K562 (cell line): ENCODE measurements at regions not wholly inside any gene's neighbourhood (a gene's known extent, or its start where the extent isn't known, plus 50 kb on each side); places are given as distances from the start of the nearest gene placed in this dataset.

Experiments
- COPS2 ChIP-seq: fragments of 450-650 bp; conservative IDR thresholded peaks from 2 replicates; pipeline ENCODE4 v1.6.1; 2016; ENCODE audit warnings: mild to moderate bottlenecking, moderate library complexity
- DDX20 ChIP-seq: fragments of 450-650 bp; IDR thresholded peaks from 2 replicates; pipeline ENCODE4 v1.6.1; 2016; ENCODE audit warnings: missing genetic modification characterization, low read depth, mild to moderate bottlenecking, missing compliant biosample characterization, moderate library complexity
- KLF13 ChIP-seq: fragments of 450-650 bp; IDR thresholded peaks from 2 replicates; pipeline ENCODE4 v1.6.1; 2016; ENCODE audit warnings: missing genetic modification characterization, low read depth, mild to moderate bottlenecking, missing compliant biosample characterization, moderate library complexity, borderline replicate concordance
- TF ChIP-seq, protein P1 (sequence below): fragments of 450-650 bp; IDR thresholded peaks from 2 replicates; pipeline ENCODE4 v1.6.1; 2016; ENCODE audit warnings: mild to moderate bottlenecking, moderate library complexity
- TF ChIP-seq, protein P2 (sequence below): fragments of 450-650 bp; IDR thresholded peaks from 2 replicates; pipeline ENCODE4 v1.7.1; 2018; ENCODE audit warnings: mild to moderate bottlenecking, low read depth; ENCODE audit not compliant: partially characterized antibody
- TF ChIP-seq, protein P3 (sequence below): fragments of 450-650 bp; IDR thresholded peaks from 2 replicates; pipeline ENCODE4 v1.6.1; 2016; ENCODE audit warnings: missing biosample characterization, missing genetic modification characterization
- TF ChIP-seq, protein P4 (sequence below): conservative IDR thresholded peaks from 2 replicates; pipeline ENCODE4 v1.6.1; 2011; ENCODE audit warnings: low read depth, mild to moderate bottlenecking, low read length; ENCODE audit not compliant: control insufficient read depth
- TF ChIP-seq, protein P5 (sequence below): fragments of 250-450 bp; sonication (Bioruptor Pico); IDR thresholded peaks from 2 replicates; pipeline ENCODE4 v1.8.0; 2021; ENCODE audit warnings: mild to moderate bottlenecking, moderate library complexity

DNA sequence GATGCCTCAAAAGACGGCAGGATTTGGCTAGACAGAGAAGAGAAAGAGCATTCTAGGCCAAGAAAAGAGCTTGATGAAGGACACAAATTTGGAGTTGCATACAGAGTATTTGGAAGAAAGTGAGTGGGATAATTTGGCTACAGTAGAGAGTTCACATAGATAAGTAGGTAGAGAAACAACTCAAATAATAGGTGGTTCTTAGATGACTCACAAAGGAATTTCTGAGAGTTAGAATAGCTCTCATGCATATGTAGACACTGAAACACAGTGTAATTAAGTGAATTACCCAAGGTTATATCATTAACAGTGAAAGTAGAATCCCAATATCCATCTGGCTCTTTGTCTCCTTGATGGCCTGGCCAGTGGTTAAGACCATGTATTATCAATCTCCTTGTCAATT lies 228.6 kb upstream of the DDI1 start (continued):
- TF ChIP-seq, protein P1, sequence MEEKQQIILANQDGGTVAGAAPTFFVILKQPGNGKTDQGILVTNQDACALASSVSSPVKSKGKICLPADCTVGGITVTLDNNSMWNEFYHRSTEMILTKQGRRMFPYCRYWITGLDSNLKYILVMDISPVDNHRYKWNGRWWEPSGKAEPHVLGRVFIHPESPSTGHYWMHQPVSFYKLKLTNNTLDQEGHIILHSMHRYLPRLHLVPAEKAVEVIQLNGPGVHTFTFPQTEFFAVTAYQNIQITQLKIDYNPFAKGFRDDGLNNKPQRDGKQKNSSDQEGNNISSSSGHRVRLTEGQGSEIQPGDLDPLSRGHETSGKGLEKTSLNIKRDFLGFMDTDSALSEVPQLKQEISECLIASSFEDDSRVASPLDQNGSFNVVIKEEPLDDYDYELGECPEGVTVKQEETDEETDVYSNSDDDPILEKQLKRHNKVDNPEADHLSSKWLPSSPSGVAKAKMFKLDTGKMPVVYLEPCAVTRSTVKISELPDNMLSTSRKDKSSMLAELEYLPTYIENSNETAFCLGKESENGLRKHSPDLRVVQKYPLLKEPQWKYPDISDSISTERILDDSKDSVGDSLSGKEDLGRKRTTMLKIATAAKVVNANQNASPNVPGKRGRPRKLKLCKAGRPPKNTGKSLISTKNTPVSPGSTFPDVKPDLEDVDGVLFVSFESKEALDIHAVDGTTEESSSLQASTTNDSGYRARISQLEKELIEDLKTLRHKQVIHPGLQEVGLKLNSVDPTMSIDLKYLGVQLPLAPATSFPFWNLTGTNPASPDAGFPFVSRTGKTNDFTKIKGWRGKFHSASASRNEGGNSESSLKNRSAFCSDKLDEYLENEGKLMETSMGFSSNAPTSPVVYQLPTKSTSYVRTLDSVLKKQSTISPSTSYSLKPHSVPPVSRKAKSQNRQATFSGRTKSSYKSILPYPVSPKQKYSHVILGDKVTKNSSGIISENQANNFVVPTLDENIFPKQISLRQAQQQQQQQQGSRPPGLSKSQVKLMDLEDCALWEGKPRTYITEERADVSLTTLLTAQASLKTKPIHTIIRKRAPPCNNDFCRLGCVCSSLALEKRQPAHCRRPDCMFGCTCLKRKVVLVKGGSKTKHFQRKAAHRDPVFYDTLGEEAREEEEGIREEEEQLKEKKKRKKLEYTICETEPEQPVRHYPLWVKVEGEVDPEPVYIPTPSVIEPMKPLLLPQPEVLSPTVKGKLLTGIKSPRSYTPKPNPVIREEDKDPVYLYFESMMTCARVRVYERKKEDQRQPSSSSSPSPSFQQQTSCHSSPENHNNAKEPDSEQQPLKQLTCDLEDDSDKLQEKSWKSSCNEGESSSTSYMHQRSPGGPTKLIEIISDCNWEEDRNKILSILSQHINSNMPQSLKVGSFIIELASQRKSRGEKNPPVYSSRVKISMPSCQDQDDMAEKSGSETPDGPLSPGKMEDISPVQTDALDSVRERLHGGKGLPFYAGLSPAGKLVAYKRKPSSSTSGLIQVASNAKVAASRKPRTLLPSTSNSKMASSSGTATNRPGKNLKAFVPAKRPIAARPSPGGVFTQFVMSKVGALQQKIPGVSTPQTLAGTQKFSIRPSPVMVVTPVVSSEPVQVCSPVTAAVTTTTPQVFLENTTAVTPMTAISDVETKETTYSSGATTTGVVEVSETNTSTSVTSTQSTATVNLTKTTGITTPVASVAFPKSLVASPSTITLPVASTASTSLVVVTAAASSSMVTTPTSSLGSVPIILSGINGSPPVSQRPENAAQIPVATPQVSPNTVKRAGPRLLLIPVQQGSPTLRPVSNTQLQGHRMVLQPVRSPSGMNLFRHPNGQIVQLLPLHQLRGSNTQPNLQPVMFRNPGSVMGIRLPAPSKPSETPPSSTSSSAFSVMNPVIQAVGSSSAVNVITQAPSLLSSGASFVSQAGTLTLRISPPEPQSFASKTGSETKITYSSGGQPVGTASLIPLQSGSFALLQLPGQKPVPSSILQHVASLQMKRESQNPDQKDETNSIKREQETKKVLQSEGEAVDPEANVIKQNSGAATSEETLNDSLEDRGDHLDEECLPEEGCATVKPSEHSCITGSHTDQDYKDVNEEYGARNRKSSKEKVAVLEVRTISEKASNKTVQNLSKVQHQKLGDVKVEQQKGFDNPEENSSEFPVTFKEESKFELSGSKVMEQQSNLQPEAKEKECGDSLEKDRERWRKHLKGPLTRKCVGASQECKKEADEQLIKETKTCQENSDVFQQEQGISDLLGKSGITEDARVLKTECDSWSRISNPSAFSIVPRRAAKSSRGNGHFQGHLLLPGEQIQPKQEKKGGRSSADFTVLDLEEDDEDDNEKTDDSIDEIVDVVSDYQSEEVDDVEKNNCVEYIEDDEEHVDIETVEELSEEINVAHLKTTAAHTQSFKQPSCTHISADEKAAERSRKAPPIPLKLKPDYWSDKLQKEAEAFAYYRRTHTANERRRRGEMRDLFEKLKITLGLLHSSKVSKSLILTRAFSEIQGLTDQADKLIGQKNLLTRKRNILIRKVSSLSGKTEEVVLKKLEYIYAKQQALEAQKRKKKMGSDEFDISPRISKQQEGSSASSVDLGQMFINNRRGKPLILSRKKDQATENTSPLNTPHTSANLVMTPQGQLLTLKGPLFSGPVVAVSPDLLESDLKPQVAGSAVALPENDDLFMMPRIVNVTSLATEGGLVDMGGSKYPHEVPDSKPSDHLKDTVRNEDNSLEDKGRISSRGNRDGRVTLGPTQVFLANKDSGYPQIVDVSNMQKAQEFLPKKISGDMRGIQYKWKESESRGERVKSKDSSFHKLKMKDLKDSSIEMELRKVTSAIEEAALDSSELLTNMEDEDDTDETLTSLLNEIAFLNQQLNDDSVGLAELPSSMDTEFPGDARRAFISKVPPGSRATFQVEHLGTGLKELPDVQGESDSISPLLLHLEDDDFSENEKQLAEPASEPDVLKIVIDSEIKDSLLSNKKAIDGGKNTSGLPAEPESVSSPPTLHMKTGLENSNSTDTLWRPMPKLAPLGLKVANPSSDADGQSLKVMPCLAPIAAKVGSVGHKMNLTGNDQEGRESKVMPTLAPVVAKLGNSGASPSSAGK = no peak
- TF ChIP-seq DDX20 (tag) (no peak), COPS2 (no peak), KLF13 (tag) (no peak)
- TF ChIP-seq, protein P2, sequence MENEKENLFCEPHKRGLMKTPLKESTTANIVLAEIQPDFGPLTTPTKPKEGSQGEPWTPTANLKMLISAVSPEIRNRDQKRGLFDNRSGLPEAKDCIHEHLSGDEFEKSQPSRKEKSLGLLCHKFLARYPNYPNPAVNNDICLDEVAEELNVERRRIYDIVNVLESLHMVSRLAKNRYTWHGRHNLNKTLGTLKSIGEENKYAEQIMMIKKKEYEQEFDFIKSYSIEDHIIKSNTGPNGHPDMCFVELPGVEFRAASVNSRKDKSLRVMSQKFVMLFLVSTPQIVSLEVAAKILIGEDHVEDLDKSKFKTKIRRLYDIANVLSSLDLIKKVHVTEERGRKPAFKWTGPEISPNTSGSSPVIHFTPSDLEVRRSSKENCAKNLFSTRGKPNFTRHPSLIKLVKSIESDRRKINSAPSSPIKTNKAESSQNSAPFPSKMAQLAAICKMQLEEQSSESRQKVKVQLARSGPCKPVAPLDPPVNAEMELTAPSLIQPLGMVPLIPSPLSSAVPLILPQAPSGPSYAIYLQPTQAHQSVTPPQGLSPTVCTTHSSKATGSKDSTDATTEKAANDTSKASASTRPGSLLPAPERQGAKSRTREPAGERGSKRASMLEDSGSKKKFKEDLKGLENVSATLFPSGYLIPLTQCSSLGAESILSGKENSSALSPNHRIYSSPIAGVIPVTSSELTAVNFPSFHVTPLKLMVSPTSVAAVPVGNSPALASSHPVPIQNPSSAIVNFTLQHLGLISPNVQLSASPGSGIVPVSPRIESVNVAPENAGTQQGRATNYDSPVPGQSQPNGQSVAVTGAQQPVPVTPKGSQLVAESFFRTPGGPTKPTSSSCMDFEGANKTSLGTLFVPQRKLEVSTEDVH = no peak
- TF ChIP-seq, protein P3, sequence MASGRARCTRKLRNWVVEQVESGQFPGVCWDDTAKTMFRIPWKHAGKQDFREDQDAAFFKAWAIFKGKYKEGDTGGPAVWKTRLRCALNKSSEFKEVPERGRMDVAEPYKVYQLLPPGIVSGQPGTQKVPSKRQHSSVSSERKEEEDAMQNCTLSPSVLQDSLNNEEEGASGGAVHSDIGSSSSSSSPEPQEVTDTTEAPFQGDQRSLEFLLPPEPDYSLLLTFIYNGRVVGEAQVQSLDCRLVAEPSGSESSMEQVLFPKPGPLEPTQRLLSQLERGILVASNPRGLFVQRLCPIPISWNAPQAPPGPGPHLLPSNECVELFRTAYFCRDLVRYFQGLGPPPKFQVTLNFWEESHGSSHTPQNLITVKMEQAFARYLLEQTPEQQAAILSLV (tag) = no peak
- TF ChIP-seq, protein P4, sequence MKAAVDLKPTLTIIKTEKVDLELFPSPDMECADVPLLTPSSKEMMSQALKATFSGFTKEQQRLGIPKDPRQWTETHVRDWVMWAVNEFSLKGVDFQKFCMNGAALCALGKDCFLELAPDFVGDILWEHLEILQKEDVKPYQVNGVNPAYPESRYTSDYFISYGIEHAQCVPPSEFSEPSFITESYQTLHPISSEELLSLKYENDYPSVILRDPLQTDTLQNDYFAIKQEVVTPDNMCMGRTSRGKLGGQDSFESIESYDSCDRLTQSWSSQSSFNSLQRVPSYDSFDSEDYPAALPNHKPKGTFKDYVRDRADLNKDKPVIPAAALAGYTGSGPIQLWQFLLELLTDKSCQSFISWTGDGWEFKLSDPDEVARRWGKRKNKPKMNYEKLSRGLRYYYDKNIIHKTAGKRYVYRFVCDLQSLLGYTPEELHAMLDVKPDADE = no peak
- TF ChIP-seq, protein P5, sequence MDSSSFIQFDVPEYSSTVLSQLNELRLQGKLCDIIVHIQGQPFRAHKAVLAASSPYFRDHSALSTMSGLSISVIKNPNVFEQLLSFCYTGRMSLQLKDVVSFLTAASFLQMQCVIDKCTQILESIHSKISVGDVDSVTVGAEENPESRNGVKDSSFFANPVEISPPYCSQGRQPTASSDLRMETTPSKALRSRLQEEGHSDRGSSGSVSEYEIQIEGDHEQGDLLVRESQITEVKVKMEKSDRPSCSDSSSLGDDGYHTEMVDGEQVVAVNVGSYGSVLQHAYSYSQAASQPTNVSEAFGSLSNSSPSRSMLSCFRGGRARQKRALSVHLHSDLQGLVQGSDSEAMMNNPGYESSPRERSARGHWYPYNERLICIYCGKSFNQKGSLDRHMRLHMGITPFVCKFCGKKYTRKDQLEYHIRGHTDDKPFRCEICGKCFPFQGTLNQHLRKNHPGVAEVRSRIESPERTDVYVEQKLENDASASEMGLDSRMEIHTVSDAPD = no peak
